ENCODE measurements at regions not wholly inside any gene's neighbourhood (a gene's known extent, or its start where the extent isn't known, plus 50 kb on each side); places are given as distances from the start of the nearest gene placed in this dataset.

GRCh38 chr13:70932511-70932910 lies 824.3 kb upstream of the KLHL1 start:
- TF ChIP-seq CTCF (IDR thresholded peaks at IDR 0.05; ENCODE audit: insufficient read depth, low read length, poor library complexity, severe bottlenecking), result no peak
- H3K36me3 ChIP-seq (ENCODE audit: control insufficient read depth, insufficient read depth, low read length), result no peaks in the 10 kb centered on the region
- no peak overlapping the region for H3K4me3 ChIP-seq (ENCODE audit: low read depth, low read length)
- no peaks in the 10 kb centered on the region for H3K27me3 ChIP-seq (ENCODE audit: control insufficient read depth, insufficient read depth, low read length)
- no peak for DNase-seq (ENCODE audit: low read depth)

GRCh38 chr13:70923863-70924752 lies 815.9 kb upstream of the KLHL1 start:
- Histone ChIP-seq H3K36me3 (ENCODE audit: control insufficient read depth, insufficient read depth, low read length) (no peaks in the 10 kb centered on the region), H3K27me3 (ENCODE audit: control insufficient read depth, insufficient read depth, low read length) (no peaks in the 10 kb centered on the region), H3K4me3 (ENCODE audit: low read depth, low read length) (no peak overlapping the region)
- DNase-seq (ENCODE audit: low read depth), result no peak
- TF ChIP-seq CTCF (IDR thresholded peaks at IDR 0.05; ENCODE audit: insufficient read depth, low read length, poor library complexity, severe bottlenecking), result no peak

GRCh38 chr13:70911286-70911685 lies 803.0 kb upstream of the KLHL1 start:
- Histone ChIP-seq H3K36me3 (ENCODE audit: control insufficient read depth, insufficient read depth, low read length) (no peaks in the 10 kb centered on the region), H3K27me3 (ENCODE audit: control insufficient read depth, insufficient read depth, low read length) (no peaks in the 10 kb centered on the region), H3K4me3 (ENCODE audit: low read depth, low read length) (no peak overlapping the region)
- DNase-seq (ENCODE audit: low read depth), result no peak
- TF ChIP-seq CTCF (IDR thresholded peaks at IDR 0.05; ENCODE audit: insufficient read depth, low read length, poor library complexity, severe bottlenecking), result no peak

- no peak overlapping the region for H3K4me3 ChIP-seq (ENCODE audit: low read depth, low read length)
- no peak for TF ChIP-seq CTCF (IDR thresholded peaks at IDR 0.05; ENCODE audit: insufficient read depth, low read length, poor library complexity, severe bottlenecking)
- DNase-seq (ENCODE audit: low read depth), result no peak
- no peaks in the 10 kb centered on the region for H3K27me3 ChIP-seq (ENCODE audit: control insufficient read depth, insufficient read depth, low read length)
- H3K36me3 ChIP-seq (ENCODE audit: control insufficient read depth, insufficient read depth, low read length), result no peaks in the 10 kb centered on the region
These were observed 800.5 kb upstream of the KLHL1 start for GRCh38 chr13:70908795-70909194.

- H3K36me3 ChIP-seq (ENCODE audit: control insufficient read depth, insufficient read depth, low read length), result no peaks in the 10 kb centered on the region
- no peaks in the 10 kb centered on the region for H3K27me3 ChIP-seq (ENCODE audit: control insufficient read depth, insufficient read depth, low read length)
- no peak for TF ChIP-seq CTCF (IDR thresholded peaks at IDR 0.05; ENCODE audit: insufficient read depth, low read length, poor library complexity, severe bottlenecking)
- DNase-seq (ENCODE audit: low read depth), result no peak
- no peak overlapping the region for H3K4me3 ChIP-seq (ENCODE audit: low read depth, low read length)
These were observed 796.8 kb upstream of the KLHL1 start for GRCh38 chr13:70905035-70905434.

- DNase-seq (ENCODE audit: low read depth), result no peak
- H3K36me3 ChIP-seq (ENCODE audit: control insufficient read depth, insufficient read depth, low read length), result no peaks in the 10 kb centered on the region
- no peak overlapping the region for H3K4me3 ChIP-seq (ENCODE audit: low read depth, low read length)
- no peaks in the 10 kb centered on the region for H3K27me3 ChIP-seq (ENCODE audit: control insufficient read depth, insufficient read depth, low read length)
- no peak for TF ChIP-seq CTCF (IDR thresholded peaks at IDR 0.05; ENCODE audit: insufficient read depth, low read length, poor library complexity, severe bottlenecking)
These were observed 787.9 kb upstream of the KLHL1 start for GRCh38 chr13:70896136-70896535.

All from kidney epithelial cell (primary cell).